Endothelial cell of umbilical vein (primary cell): ENCODE measurements at regions not wholly inside any gene's neighbourhood (a gene's known extent, or its start where the extent isn't known, plus 50 kb on each side); places are given as distances from the start of the nearest gene placed in this dataset.

Source experiments
- BruUV-seq: library from RNA; stranded (reverse); fragments of 400-500 nt; replicated peaks from 2 replicates; lab custom pipeline; 2021; lab: Mats Ljungman, UMichigan
- CTCF ChIA-PET: fragments of 300-600, 350-600 bp; sonication (Branson Sonifier 250); formaldehyde crosslinking; loops from one replicate; lab custom pipeline; 2021; ENCODE audit warnings: antibody characterized with exemption, inconsistent platforms; lab: Charles Lee
- POLR2A ChIA-PET: fragments of 300-600, 350-600 bp; sonication (Branson Sonifier 250); formaldehyde crosslinking; loops from one replicate; lab custom pipeline; 2021; ENCODE audit warnings: antibody characterized with exemption, inconsistent platforms; lab: Charles Lee
- DNase-seq: peaks from one replicate; pipeline ENCODE4 v3.0.0-alpha.2; 2011; ENCODE audit warnings: low read depth, low spot score
- FAIRE-seq: peaks from 2 replicates; lab custom pipeline; 2011; peaks lifted over from hg19 to GRCh38; lab: Jason Lieb, UNC
- H2AFZ ChIP-seq: 2 replicates; pipeline ENCODE4 v1.6.0; 2012; ENCODE audit warnings: low read depth, low read length, control low read depth, inconsistent platforms
- H3K27ac ChIP-seq: 2 replicates; pipeline ENCODE4 v1.5.1; 2011; ENCODE audit warnings: low read depth, mild to moderate bottlenecking, control low read depth, low read length, moderate library complexity; ENCODE audit not compliant: insufficient read depth
- H3K27me3 ChIP-seq, 2 experiments: 2 replicates each; pipeline versions ENCODE4 v1.6.0 to v1.6.1; 2011; ENCODE audit warnings: low read length in 2 of 2, mixed read lengths in 1 of 2; ENCODE audit not compliant: control insufficient read depth in 2 of 2, insufficient read depth in 2 of 2
- H3K36me3 ChIP-seq, 2 experiments: 2 replicates in 1 of 2; 3 replicates in 1 of 2; pipeline ENCODE4 v1.5.1; 2011; ENCODE audit warnings: low read length in 2 of 2, mild to moderate bottlenecking in 1 of 2, moderate library complexity in 1 of 2; ENCODE audit not compliant: control insufficient read depth in 2 of 2, insufficient read depth in 2 of 2; ENCODE audit errors: extremely low read depth in 1 of 2
- H3K4me1 ChIP-seq: 3 replicates; pipeline ENCODE4 v1.5.1; 2011; ENCODE audit warnings: mild to moderate bottlenecking, low read length; ENCODE audit not compliant: control insufficient read depth, insufficient read depth; ENCODE audit errors: extremely low read depth
- H3K4me2 ChIP-seq: 2 replicates; pipeline ENCODE4 v1.6.1; 2011; ENCODE audit warnings: low read length, control low read depth, mixed read lengths; ENCODE audit not compliant: insufficient read depth
- H3K4me3 ChIP-seq, 3 experiments: fragments of 200-600 bp in 1 of 3; sonication (generic), shearing (Covaris generic) in 1 of 3; replicated peaks in 1 of 3; 2 replicates each; pipeline ENCODE4 v1.5.1; 2011 to 2016; ENCODE audit warnings: control low read depth in 3 of 3, low read length in 3 of 3, mild to moderate bottlenecking in 2 of 3, inconsistent platforms in 1 of 3, low read depth in 1 of 3, moderate library complexity in 1 of 3; ENCODE audit not compliant: insufficient read depth in 1 of 3
- H3K79me2 ChIP-seq: 2 replicates; pipeline ENCODE4 v1.6.0; 2012; ENCODE audit warnings: low read length, inconsistent platforms; ENCODE audit not compliant: control insufficient read depth, insufficient read depth
- H3K9ac ChIP-seq: replicated peaks from 2 replicates; pipeline ENCODE3; 2011; ENCODE audit warnings: low read length, control low read depth; ENCODE audit not compliant: insufficient read depth; ENCODE audit errors: extremely low read depth
- H3K9me1 ChIP-seq: replicated peaks from 3 replicates; pipeline ENCODE4 v1.6.0; 2011; ENCODE audit warnings: mild to moderate bottlenecking, low read length; ENCODE audit not compliant: control insufficient read depth, insufficient read depth; ENCODE audit errors: extremely low read depth
- H3K9me3 ChIP-seq: replicated peaks from 2 replicates; pipeline ENCODE4 v1.5.1; 2012; ENCODE audit warnings: low read length, inconsistent platforms; ENCODE audit not compliant: control insufficient read depth, insufficient read depth
- H4K20me1 ChIP-seq: replicated peaks from 2 replicates; pipeline ENCODE3; 2011; ENCODE audit warnings: mild to moderate bottlenecking, low read length; ENCODE audit not compliant: control insufficient read depth, insufficient read depth; ENCODE audit errors: extremely low read depth
- EZH2 ChIP-seq: IDR thresholded peaks from 2 replicates; pipeline ENCODE4 v1.6.1; 2012; ENCODE audit warnings: borderline replicate concordance, low read depth, mild to moderate bottlenecking, moderate library complexity, low read length, inconsistent platforms; ENCODE audit not compliant: severe bottlenecking
- FOS ChIP-seq: IDR thresholded peaks from 2 replicates; pipeline ENCODE4 v1.6.1; 2011; ENCODE audit warnings: mild to moderate bottlenecking, low read length, moderate library complexity, borderline replicate concordance; ENCODE audit not compliant: insufficient read depth
- GATA2 ChIP-seq: IDR thresholded peaks from 2 replicates; pipeline ENCODE4 v1.7.0; 2011; ENCODE audit warnings: low read depth, mild to moderate bottlenecking, moderate library complexity, mixed read lengths, low read length; ENCODE audit not compliant: insufficient read length, insufficient read depth
- JUN ChIP-seq: IDR thresholded peaks from 2 replicates; pipeline ENCODE4 v1.6.1; 2011; ENCODE audit warnings: borderline replicate concordance, low read depth; ENCODE audit not compliant: insufficient read length, insufficient read depth
- MYC ChIP-seq: IDR thresholded peaks from one replicate; pipeline ENCODE4 v1.6.1; 2011; ENCODE audit warnings: mild to moderate bottlenecking, low read depth, low read length
- POLR2A ChIP-seq: IDR thresholded peaks from 2 replicates; pipeline ENCODE4 v1.6.1; 2012; ENCODE audit warnings: low read depth, mild to moderate bottlenecking, control low read depth, low read length
- POLR2AphosphoS5 ChIP-seq: IDR thresholded peaks from 2 replicates; pipeline ENCODE4 v1.6.1; 2012; ENCODE audit warnings: low read depth, mild to moderate bottlenecking, control low read depth, low read length, moderate library complexity; ENCODE audit not compliant: insufficient read depth
- dilution Hi-C: fragments of 300-500 bp; cut with MboI; formaldehyde crosslinking; loops from one replicate; pipeline ENCODE4 v1.15.0; 2019; ENCODE audit warnings: low sequenced_read_pairs; ENCODE audit not compliant: extremely low pct_ligation_motif_present
- intact Hi-C: fragments of 100-400 bp; cut with micrococcal nuclease; formaldehyde crosslinking; loops from one replicate; pipeline ENCODE4 v1.10.0; 2022
- TF ChIP-seq, protein P1 (sequence below), 2 donors: IDR thresholded peaks; 1 replicate in 1 of 2; 2 replicates in 1 of 2; pipeline ENCODE4 v1.5.1; 2011; ENCODE audit warnings: low read length in 2 of 2, mild to moderate bottlenecking in 2 of 2, moderate library complexity in 2 of 2, control low read depth in 1 of 2, inconsistent platforms in 1 of 2, low read depth in 1 of 2; ENCODE audit not compliant: insufficient read depth in 1 of 2; ENCODE audit errors: extremely low read depth in 1 of 2
- TF ChIP-seq, protein P2 (sequence below): IDR thresholded peaks from 2 replicates; pipeline ENCODE4 v1.6.1; 2011; ENCODE audit not compliant: insufficient read depth, insufficient read length

DNA sequence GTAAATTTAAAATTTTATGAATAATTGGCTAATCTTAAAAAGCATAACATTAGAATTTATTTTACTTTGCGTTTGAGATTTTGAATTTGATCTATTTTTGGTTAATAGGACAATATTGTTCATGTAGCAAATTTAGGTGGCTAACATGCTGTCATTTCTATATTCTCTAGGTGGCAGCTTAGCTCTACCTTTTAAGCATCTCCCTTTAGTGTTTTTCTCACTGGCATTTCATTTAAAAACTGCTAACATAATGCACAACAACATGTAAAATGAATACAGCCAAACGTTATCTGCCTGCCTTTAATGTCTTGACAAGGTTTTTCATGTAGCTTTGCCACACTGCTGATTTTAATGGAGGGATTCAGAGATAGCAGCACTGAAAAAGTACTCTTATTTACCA, 272.4 kb upstream of the FBXO33 start:
- H3K4me2 ChIP-seq, result no peak overlapping the region
- no peaks in the 10 kb centered on the region for H3K4me1 ChIP-seq
- no peaks in the 10 kb centered on the region for H3K9me3 ChIP-seq
- intact Hi-C loops, result no loop called here
- H3K27ac ChIP-seq, result no peak overlapping the region
- H2AFZ ChIP-seq, result no peak overlapping the region
- DNase-seq (no peak), FAIRE-seq (no peak)
- H3K36me3 ChIP-seq, result no peaks in the 10 kb centered on the region
- CTCF ChIA-PET, result no interaction called here
- H3K79me2 ChIP-seq, result no peaks in the 10 kb centered on the region
- BruUV-seq, result no TSS peak
- no peak overlapping the region for H3K9ac ChIP-seq
- no peaks in the 10 kb centered on the region for H3K9me1 ChIP-seq
- no peak for TF ChIP-seq FOS
- TF ChIP-seq, protein P1, sequence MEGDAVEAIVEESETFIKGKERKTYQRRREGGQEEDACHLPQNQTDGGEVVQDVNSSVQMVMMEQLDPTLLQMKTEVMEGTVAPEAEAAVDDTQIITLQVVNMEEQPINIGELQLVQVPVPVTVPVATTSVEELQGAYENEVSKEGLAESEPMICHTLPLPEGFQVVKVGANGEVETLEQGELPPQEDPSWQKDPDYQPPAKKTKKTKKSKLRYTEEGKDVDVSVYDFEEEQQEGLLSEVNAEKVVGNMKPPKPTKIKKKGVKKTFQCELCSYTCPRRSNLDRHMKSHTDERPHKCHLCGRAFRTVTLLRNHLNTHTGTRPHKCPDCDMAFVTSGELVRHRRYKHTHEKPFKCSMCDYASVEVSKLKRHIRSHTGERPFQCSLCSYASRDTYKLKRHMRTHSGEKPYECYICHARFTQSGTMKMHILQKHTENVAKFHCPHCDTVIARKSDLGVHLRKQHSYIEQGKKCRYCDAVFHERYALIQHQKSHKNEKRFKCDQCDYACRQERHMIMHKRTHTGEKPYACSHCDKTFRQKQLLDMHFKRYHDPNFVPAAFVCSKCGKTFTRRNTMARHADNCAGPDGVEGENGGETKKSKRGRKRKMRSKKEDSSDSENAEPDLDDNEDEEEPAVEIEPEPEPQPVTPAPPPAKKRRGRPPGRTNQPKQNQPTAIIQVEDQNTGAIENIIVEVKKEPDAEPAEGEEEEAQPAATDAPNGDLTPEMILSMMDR (IDR thresholded peaks at IDR 0.05; ENCODE audit: extremely low read depth in 1 of 2, insufficient read depth in 1 of 2, low read depth in 1 of 2, low read length in 2 of 2), result no peak
- TF ChIP-seq MYC, result no peak
- no peak for TF ChIP-seq JUN
- TF ChIP-seq GATA2, result no peak
- TF ChIP-seq, protein P2, sequence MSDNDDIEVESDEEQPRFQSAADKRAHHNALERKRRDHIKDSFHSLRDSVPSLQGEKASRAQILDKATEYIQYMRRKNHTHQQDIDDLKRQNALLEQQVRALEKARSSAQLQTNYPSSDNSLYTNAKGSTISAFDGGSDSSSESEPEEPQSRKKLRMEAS, result no peak
- no peak for TF ChIP-seq POLR2A
- TF ChIP-seq EZH2, result no peak
- TF ChIP-seq POLR2AphosphoS5, result no peak
- no peaks in the 10 kb centered on the region for H4K20me1 ChIP-seq
- H3K4me3 ChIP-seq, result no peak overlapping the region
- POLR2A ChIA-PET, result no interaction called here
- no peaks in the 10 kb centered on the region for H3K27me3 ChIP-seq
- dilution Hi-C loops, result no loop called here
